Vagina (tissue), 2 donors: ENCODE measurements at regions not wholly inside any gene's neighbourhood (a gene's known extent, or its start where the extent isn't known, plus 50 kb on each side); places are given as distances from the start of the nearest gene placed in this dataset.
"Not testable (repeated sequence)": the region's sequence is repeated elsewhere in the genome, so short reads cannot be mapped to it uniquely, and the experiment has no call there.

Source experiments
- CTCF ChIP-seq, 3 experiments: fragments of 450-650 bp in 2 of 3; fragments of 200-600 bp in 1 of 3; sonication (generic) in 1 of 3; IDR thresholded peaks; one replicate each; pipeline ENCODE4 v1.5.1; 2017 to 2019; ENCODE audit warnings: antibody characterized with exemption in 3 of 3, mild to moderate bottlenecking in 2 of 3, moderate library complexity in 2 of 3
- POLR2A ChIP-seq, 2 donors: fragments of 450-650 bp; IDR thresholded peaks; one replicate each; pipeline ENCODE4 v1.6.1; 2017; ENCODE audit warnings: antibody characterized with exemption in 2 of 2, mild to moderate bottlenecking in 2 of 2, moderate library complexity in 2 of 2
- POLR2AphosphoS5 ChIP-seq, 2 donors: sonication (generic); formaldehyde crosslinking; IDR thresholded peaks; one replicate each; pipeline ENCODE4 v1.9.0; 2017; ENCODE audit warnings: antibody characterized with exemption in 2 of 2, mild to moderate bottlenecking in 2 of 2, low read depth in 1 of 2; ENCODE audit not compliant: insufficient read depth in 1 of 2

GRCh38 chr3:1465091-1465490 lies 372.3 kb downstream of the CNTN6 start:
- not testable (repeated sequence) for TF ChIP-seq CTCF (IDR thresholded peaks at IDR 0.05); POLR2A (IDR thresholded peaks at IDR 0.05); POLR2AphosphoS5 (IDR thresholded peaks at IDR 0.05; ENCODE audit: insufficient read depth in 1 of 2, low read depth in 1 of 2)
